ENCODE measurements at regions not wholly inside any gene's neighbourhood (a gene's known extent, or its start where the extent isn't known, plus 50 kb on each side); places are given as distances from the start of the nearest gene placed in this dataset.

DNA sequence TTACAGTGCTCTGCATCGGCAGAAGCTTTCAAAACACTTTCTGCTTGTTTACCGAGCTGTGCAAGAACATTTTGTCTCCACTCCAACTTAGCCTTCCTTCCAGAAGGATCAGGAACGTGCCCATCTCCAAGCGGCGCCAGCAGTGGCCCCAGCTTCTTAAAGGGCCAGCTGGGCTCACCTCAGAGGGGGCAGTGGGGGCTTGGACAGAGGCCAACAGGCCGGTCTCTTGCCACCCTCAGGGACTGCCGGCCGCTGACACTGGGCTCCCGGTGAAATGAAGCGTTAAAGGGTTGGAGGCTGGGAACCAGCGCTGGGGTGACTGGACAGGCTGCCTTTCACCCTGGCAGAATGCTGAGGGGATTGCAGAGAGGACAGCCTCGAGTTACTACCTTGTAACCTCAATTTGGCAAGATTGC is 67.0 kb upstream of the RNU6ATAC start:
- TF ChIP-seq, protein P1, sequence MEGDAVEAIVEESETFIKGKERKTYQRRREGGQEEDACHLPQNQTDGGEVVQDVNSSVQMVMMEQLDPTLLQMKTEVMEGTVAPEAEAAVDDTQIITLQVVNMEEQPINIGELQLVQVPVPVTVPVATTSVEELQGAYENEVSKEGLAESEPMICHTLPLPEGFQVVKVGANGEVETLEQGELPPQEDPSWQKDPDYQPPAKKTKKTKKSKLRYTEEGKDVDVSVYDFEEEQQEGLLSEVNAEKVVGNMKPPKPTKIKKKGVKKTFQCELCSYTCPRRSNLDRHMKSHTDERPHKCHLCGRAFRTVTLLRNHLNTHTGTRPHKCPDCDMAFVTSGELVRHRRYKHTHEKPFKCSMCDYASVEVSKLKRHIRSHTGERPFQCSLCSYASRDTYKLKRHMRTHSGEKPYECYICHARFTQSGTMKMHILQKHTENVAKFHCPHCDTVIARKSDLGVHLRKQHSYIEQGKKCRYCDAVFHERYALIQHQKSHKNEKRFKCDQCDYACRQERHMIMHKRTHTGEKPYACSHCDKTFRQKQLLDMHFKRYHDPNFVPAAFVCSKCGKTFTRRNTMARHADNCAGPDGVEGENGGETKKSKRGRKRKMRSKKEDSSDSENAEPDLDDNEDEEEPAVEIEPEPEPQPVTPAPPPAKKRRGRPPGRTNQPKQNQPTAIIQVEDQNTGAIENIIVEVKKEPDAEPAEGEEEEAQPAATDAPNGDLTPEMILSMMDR (conservative IDR thresholded peaks at IDR 0.05; ENCODE audit: low read depth, low read length), result no peak
- TF ChIP-seq EZH2 (IDR thresholded peaks at IDR 0.05; ENCODE audit: low read length, unreplicated experiment), result no peak

Data from PC-3 (cell line).